Adipocyte (in vitro differentiated cells): ENCODE measurements at regions not wholly inside any gene's neighbourhood (a gene's known extent, or its start where the extent isn't known, plus 50 kb on each side); places are given as distances from the start of the nearest gene placed in this dataset.

Experiments used
- DNase-seq: peaks from one replicate; pipeline ENCODE4 v3.0.0-alpha.2; 2015; ENCODE audit warnings: low read depth
- H3K27me3 ChIP-seq: replicated peaks from 2 replicates; pipeline ENCODE4 v1.7.0; 2013; ENCODE audit warnings: mild to moderate bottlenecking, low read length, moderate library complexity; ENCODE audit not compliant: control insufficient read depth, insufficient read depth
- H3K36me3 ChIP-seq: 2 replicates; pipeline ENCODE4 v1.7.0; 2013; ENCODE audit warnings: low read length, mild to moderate bottlenecking, moderate library complexity; ENCODE audit not compliant: control insufficient read depth, insufficient read depth, severe bottlenecking
- H3K4me1 ChIP-seq: 2 replicates; pipeline ENCODE4 v1.7.0; 2013; ENCODE audit warnings: mild to moderate bottlenecking, low read length, moderate library complexity; ENCODE audit not compliant: control insufficient read depth, insufficient read depth
- H3K4me3 ChIP-seq: 2 replicates; pipeline ENCODE4 v1.7.0; 2013; ENCODE audit warnings: mild to moderate bottlenecking, low read length, moderate library complexity
- H3K9ac ChIP-seq: 2 replicates; pipeline ENCODE4 v1.7.0; 2013; ENCODE audit warnings: mild to moderate bottlenecking, low read length, moderate library complexity
- H3K9me3 ChIP-seq: 2 replicates; pipeline ENCODE4 v1.7.0; 2013; ENCODE audit warnings: mild to moderate bottlenecking, low read length, moderate library complexity; ENCODE audit not compliant: control insufficient read depth

GRCh38 chr14:53710615-53711014, 246.0 kb downstream of the BMP4 start:
- Histone ChIP-seq H3K4me1 (peaks cover 12% of the 10 kb centered on the region), H3K9me3 (no peaks in the 10 kb centered on the region), H3K9ac (no peak overlapping the region), H3K36me3 (no peaks in the 10 kb centered on the region), H3K4me3 (no peak overlapping the region), H3K27me3 (no peaks in the 10 kb centered on the region)
- DNase-seq: no peak

- Histone ChIP-seq H3K27me3 (no peaks in the 10 kb centered on the region), H3K36me3 (no peaks in the 10 kb centered on the region), H3K9me3 (no peaks in the 10 kb centered on the region), H3K4me1 (no peaks in the 10 kb centered on the region), H3K9ac (no peak overlapping the region), H3K4me3 (no peak overlapping the region)
- no peak for DNase-seq
Observed at GRCh38 chr14:53709381-53709780, 247.2 kb downstream of the BMP4 start.

- H3K9me3 ChIP-seq: no peaks in the 10 kb centered on the region
- no peak overlapping the region for H3K9ac ChIP-seq
- DNase-seq: no peak
- no peaks in the 10 kb centered on the region for H3K36me3 ChIP-seq
- no peak overlapping the region for H3K4me3 ChIP-seq
- H3K27me3 ChIP-seq: no peaks in the 10 kb centered on the region
- no peaks in the 10 kb centered on the region for H3K4me1 ChIP-seq
Observed at GRCh38 chr14:53703457-53703856, 253.2 kb downstream of the BMP4 start.

GRCh38 chr14:53701108-53701875, 255.3 kb downstream of the BMP4 start:
- no peaks in the 10 kb centered on the region for H3K27me3 ChIP-seq
- no peaks in the 10 kb centered on the region for H3K9me3 ChIP-seq
- no peaks in the 10 kb centered on the region for H3K36me3 ChIP-seq
- no peak for DNase-seq
- H3K9ac ChIP-seq: no peak overlapping the region
- no peak overlapping the region for H3K4me3 ChIP-seq
- H3K4me1 ChIP-seq: no peaks in the 10 kb centered on the region

GRCh38 chr14:53696217-53696965, 260.2 kb downstream of the BMP4 start:
- DNase-seq: peak; percentile 3
- Histone ChIP-seq H3K4me3 (no peak overlapping the region), H3K9me3 (no peaks in the 10 kb centered on the region), H3K27me3 (no peaks in the 10 kb centered on the region), H3K36me3 (no peaks in the 10 kb centered on the region), H3K9ac (no peak overlapping the region), H3K4me1 (no peaks in the 10 kb centered on the region)

GRCh38 chr14:53695692-53696214, 260.9 kb downstream of the BMP4 start:
- DNase-seq: no peak
- no peak overlapping the region for H3K4me3 ChIP-seq
- H3K9me3 ChIP-seq: no peaks in the 10 kb centered on the region
- H3K36me3 ChIP-seq: no peaks in the 10 kb centered on the region
- H3K4me1 ChIP-seq: no peaks in the 10 kb centered on the region
- H3K9ac ChIP-seq: no peak overlapping the region
- no peaks in the 10 kb centered on the region for H3K27me3 ChIP-seq

GRCh38 chr14:53692885-53693284, 263.7 kb downstream of the BMP4 start:
- H3K4me3 ChIP-seq: no peak overlapping the region
- no peaks in the 10 kb centered on the region for H3K36me3 ChIP-seq
- no peaks in the 10 kb centered on the region for H3K27me3 ChIP-seq
- H3K9ac ChIP-seq: no peak overlapping the region
- no peaks in the 10 kb centered on the region for H3K4me1 ChIP-seq
- DNase-seq: no peak
- no peaks in the 10 kb centered on the region for H3K9me3 ChIP-seq

- no peak for DNase-seq
- Histone ChIP-seq H3K9ac (no peak overlapping the region), H3K9me3 (no peaks in the 10 kb centered on the region), H3K4me1 (no peaks in the 10 kb centered on the region), H3K27me3 (no peaks in the 10 kb centered on the region), H3K36me3 (no peaks in the 10 kb centered on the region), H3K4me3 (no peak overlapping the region)
Observed at GRCh38 chr14:53692451-53692850, 264.2 kb downstream of the BMP4 start.

- Histone ChIP-seq H3K27me3 (no peaks in the 10 kb centered on the region), H3K9me3 (no peaks in the 10 kb centered on the region), H3K4me3 (no peak overlapping the region), H3K4me1 (no peaks in the 10 kb centered on the region), H3K36me3 (no peaks in the 10 kb centered on the region), H3K9ac (no peak overlapping the region)
- DNase-seq: no peak
Observed at GRCh38 chr14:53683229-53683628, 273.4 kb downstream of the BMP4 start.

GRCh38 chr14:53672526-53672925, 284.1 kb downstream of the BMP4 start:
- H3K36me3 ChIP-seq: no peaks in the 10 kb centered on the region
- no peak overlapping the region for H3K4me3 ChIP-seq
- no peak for DNase-seq
- H3K4me1 ChIP-seq: peaks cover 27% of the 10 kb centered on the region
- H3K9me3 ChIP-seq: peaks cover 7% of the 10 kb centered on the region
- no peaks in the 10 kb centered on the region for H3K27me3 ChIP-seq
- no peak overlapping the region for H3K9ac ChIP-seq

- Histone ChIP-seq H3K4me3 (no peak overlapping the region), H3K4me1 (peaks cover 27% of the 10 kb centered on the region), H3K36me3 (no peaks in the 10 kb centered on the region), H3K9me3 (no peaks in the 10 kb centered on the region), H3K9ac (no peak overlapping the region), H3K27me3 (peaks cover 11% of the 10 kb centered on the region)
- DNase-seq: peak; percentile 61
Observed at GRCh38 chr14:53670701-53671100, 285.9 kb downstream of the BMP4 start.
